ENCODE measurements at regions not wholly inside any gene's neighbourhood (a gene's known extent, or its start where the extent isn't known, plus 50 kb on each side); places are given as distances from the start of the nearest gene placed in this dataset.
A peak's percentile ranks its signal among the peaks of the same experiment; 100 is the strongest.

DNA sequence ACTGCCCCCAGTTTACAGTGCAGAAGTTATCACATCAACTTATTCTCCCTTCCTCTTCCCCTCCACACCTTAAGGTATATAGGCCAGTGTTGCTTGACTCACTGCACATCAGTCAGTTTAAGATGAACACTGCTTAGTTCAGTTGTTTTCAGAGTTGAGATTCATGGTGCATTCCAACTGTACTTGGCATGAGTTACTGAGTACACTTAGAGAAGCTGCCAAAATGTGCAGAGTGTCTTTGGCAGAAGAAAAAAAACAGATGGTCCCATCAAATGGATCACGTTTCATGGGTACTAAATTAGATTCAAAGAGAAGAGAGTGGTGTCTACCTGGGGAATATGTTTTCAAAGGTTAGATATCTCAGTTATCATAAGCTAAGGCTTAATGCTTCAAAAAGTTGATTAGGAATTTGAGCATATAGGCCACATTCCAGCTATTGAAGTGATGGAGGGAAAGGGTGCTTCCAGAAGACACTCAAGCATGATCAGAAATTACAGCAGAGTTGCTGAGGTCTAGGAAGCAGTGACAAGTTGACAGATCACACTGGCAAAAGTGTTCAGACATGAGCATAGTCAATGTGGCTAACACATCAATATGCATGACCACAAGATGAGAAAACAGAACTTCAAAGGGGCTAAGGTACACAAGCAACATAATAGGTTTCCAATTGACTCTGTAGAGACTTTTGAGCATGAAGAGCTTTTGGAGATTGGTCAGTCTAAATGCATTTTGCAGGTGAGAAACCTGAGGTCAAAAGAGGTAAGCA is 579.2 kb upstream of the CELF2 start:
- Histone ChIP-seq H3K27me3 (ENCODE audit: insufficient read depth, poor library complexity, severe bottlenecking) (no peaks in the 10 kb centered on the region), H3K4me1 (ENCODE audit: insufficient read depth, poor library complexity, severe bottlenecking) (no peaks in the 10 kb centered on the region), H3K36me3 (ENCODE audit: low read depth) (no peaks in the 10 kb centered on the region), H3K27ac (ENCODE audit: poor library complexity, severe bottlenecking) (no peak overlapping the region), H3K4me3 (ENCODE audit: severe bottlenecking) (no peak overlapping the region), H3K9me3 (ENCODE audit: severe bottlenecking) (no peaks in the 10 kb centered on the region)
- DNase-seq (ENCODE audit: low spot score) (no peak), ATAC-seq (ENCODE audit: low read depth) (no peak)
- TF ChIP-seq, protein P1, sequence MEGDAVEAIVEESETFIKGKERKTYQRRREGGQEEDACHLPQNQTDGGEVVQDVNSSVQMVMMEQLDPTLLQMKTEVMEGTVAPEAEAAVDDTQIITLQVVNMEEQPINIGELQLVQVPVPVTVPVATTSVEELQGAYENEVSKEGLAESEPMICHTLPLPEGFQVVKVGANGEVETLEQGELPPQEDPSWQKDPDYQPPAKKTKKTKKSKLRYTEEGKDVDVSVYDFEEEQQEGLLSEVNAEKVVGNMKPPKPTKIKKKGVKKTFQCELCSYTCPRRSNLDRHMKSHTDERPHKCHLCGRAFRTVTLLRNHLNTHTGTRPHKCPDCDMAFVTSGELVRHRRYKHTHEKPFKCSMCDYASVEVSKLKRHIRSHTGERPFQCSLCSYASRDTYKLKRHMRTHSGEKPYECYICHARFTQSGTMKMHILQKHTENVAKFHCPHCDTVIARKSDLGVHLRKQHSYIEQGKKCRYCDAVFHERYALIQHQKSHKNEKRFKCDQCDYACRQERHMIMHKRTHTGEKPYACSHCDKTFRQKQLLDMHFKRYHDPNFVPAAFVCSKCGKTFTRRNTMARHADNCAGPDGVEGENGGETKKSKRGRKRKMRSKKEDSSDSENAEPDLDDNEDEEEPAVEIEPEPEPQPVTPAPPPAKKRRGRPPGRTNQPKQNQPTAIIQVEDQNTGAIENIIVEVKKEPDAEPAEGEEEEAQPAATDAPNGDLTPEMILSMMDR (IDR thresholded peaks at IDR 0.05; ENCODE audit: poor library complexity, severe bottlenecking), result no peak

DNA sequence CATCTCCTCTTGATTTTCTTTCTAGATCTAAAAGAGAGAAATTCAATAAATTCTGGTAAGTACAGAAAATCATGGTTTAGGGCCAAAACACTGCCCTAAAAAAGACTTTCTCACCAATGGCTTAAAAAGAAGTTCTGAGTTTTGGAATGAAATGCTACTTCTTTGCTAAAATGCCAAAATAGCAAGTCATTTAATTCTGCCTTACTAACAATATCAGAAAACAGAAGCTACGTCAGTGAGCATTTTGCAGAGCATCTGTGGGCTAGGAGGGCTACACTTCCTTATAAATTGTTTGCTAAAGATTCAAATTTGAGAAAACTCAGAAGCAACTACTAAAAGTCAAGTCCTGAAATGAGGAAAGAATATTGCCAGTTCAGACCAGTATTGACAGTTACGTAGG is 560.8 kb upstream of the CELF2 start:
- ATAC-seq (ENCODE audit: low read depth) (no peak), DNase-seq (ENCODE audit: low spot score) (no peak)
- Histone ChIP-seq H3K36me3 (ENCODE audit: low read depth) (no peaks in the 10 kb centered on the region), H3K9me3 (ENCODE audit: severe bottlenecking) (peaks cover 6% of the 10 kb centered on the region), H3K4me1 (ENCODE audit: insufficient read depth, poor library complexity, severe bottlenecking) (no peaks in the 10 kb centered on the region), H3K27me3 (ENCODE audit: insufficient read depth, poor library complexity, severe bottlenecking) (no peaks in the 10 kb centered on the region), H3K4me3 (ENCODE audit: severe bottlenecking) (no peak overlapping the region), H3K27ac (ENCODE audit: poor library complexity, severe bottlenecking) (no peak overlapping the region)
- TF ChIP-seq, protein P1 (IDR thresholded peaks at IDR 0.05; ENCODE audit: poor library complexity, severe bottlenecking), result no peak

DNA sequence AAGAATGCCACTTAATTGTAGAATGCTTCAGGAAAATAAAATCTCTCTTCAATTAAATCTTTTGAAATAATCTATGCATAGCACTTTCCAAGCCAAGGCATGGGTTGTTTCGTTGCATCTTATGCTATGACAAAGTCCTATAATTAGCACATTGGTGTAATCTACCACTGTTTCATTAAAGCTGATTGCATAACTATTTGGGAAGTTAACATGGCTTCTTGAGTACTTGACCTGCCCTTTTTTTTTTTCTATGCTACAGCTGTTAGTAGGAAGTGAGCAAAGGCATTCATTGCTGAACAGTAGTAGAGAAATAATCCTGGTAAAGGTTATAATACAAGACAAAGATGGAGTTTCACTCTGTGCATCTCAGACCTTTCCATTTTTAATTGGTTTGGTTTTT is 557.2 kb upstream of the CELF2 start:
- Histone ChIP-seq H3K36me3 (ENCODE audit: low read depth) (no peaks in the 10 kb centered on the region), H3K4me3 (ENCODE audit: severe bottlenecking) (no peak overlapping the region), H3K27ac (ENCODE audit: poor library complexity, severe bottlenecking) (no peak overlapping the region), H3K9me3 (ENCODE audit: severe bottlenecking) (no peaks in the 10 kb centered on the region), H3K4me1 (ENCODE audit: insufficient read depth, poor library complexity, severe bottlenecking) (no peaks in the 10 kb centered on the region), H3K27me3 (ENCODE audit: insufficient read depth, poor library complexity, severe bottlenecking) (no peaks in the 10 kb centered on the region)
- DNase-seq (ENCODE audit: low spot score) (no peak), ATAC-seq (ENCODE audit: low read depth) (no peak)
- TF ChIP-seq, protein P1 (IDR thresholded peaks at IDR 0.05; ENCODE audit: poor library complexity, severe bottlenecking), result no peak

DNA sequence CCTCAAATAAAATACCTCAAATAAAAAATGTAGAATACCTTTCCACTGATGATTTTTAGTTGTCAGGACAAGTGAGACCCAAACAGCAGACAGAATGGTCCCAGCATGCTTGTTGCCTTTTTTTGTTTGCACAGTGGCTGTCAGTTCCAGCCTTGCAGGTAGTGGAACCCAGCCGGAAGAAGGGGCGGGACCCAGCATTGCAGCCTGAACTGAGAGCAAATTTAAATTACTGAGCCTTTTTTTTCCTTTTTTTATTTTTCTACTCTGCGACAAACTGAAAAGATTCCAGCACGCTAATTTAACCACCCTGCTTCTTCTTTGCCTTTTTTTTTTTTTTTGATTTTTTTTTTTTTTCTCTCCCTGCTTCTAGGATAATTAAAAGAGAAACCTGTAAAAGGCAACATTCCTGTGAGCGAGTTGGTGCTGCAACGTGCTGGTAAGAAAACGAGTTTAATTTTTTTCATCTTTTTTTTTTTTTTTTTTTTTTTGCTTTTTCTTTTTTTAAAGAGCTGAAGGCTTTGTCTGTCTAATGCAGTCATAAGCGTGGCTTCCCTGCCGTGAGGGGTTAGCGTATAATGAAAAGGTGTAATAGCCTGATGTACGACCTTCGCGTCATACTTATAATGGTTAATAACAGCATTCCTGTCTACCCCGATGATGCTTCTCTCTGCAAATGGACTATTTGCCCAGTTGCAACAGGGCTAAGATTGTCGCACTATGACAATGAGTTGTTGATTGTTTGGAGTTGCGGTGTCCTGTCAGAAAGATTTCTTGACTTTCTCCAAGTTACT is 555.3 kb upstream of the CELF2 start:
- TF ChIP-seq, protein P1 (IDR thresholded peaks at IDR 0.05; ENCODE audit: poor library complexity, severe bottlenecking), result no peak
- Histone ChIP-seq H3K4me1 (ENCODE audit: insufficient read depth, poor library complexity, severe bottlenecking) (no peaks in the 10 kb centered on the region), H3K27me3 (ENCODE audit: insufficient read depth, poor library complexity, severe bottlenecking) (no peaks in the 10 kb centered on the region), H3K36me3 (ENCODE audit: low read depth) (no peaks in the 10 kb centered on the region), H3K9me3 (ENCODE audit: severe bottlenecking) (no peaks in the 10 kb centered on the region), H3K4me3 (ENCODE audit: severe bottlenecking) (no peak overlapping the region), H3K27ac (ENCODE audit: poor library complexity, severe bottlenecking) (no peak overlapping the region)
- ATAC-seq (ENCODE audit: low read depth) (peak; percentile 40; the same call in 1 of the 3 replicates), DNase-seq (ENCODE audit: low spot score) (no peak)

All from RWPE2 (cell line).